GM10266 (cell line): ENCODE measurements at regions not wholly inside any gene's neighbourhood (a gene's known extent, or its start where the extent isn't known, plus 50 kb on each side); places are given as distances from the start of the nearest gene placed in this dataset.

Experiments
- DNase-seq: peaks from one replicate; pipeline ENCODE4 v3.0.0; 2012; ENCODE audit errors: extremely low spot score
- TF ChIP-seq, protein P1 (sequence below): IDR thresholded peaks from 2 replicates; pipeline ENCODE4 v1.5.1; 2012; ENCODE audit warnings: mild to moderate bottlenecking, low read depth; ENCODE audit not compliant: control insufficient read depth, insufficient read depth; ENCODE audit errors: missing control alignments

GRCh38 chr10:88131511-88132139 is 268.2 kb downstream of the PTEN start:
- no peak for DNase-seq
- TF ChIP-seq, protein P1, sequence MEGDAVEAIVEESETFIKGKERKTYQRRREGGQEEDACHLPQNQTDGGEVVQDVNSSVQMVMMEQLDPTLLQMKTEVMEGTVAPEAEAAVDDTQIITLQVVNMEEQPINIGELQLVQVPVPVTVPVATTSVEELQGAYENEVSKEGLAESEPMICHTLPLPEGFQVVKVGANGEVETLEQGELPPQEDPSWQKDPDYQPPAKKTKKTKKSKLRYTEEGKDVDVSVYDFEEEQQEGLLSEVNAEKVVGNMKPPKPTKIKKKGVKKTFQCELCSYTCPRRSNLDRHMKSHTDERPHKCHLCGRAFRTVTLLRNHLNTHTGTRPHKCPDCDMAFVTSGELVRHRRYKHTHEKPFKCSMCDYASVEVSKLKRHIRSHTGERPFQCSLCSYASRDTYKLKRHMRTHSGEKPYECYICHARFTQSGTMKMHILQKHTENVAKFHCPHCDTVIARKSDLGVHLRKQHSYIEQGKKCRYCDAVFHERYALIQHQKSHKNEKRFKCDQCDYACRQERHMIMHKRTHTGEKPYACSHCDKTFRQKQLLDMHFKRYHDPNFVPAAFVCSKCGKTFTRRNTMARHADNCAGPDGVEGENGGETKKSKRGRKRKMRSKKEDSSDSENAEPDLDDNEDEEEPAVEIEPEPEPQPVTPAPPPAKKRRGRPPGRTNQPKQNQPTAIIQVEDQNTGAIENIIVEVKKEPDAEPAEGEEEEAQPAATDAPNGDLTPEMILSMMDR, result no peak

- no peak for DNase-seq
- TF ChIP-seq, protein P1, result no peak
These were observed 273.3 kb downstream of the PTEN start for GRCh38 chr10:88136712-88137111.

GRCh38 chr10:88138319-88138848 is 275.0 kb downstream of the PTEN start:
- peak; percentile 68 for DNase-seq
- TF ChIP-seq, protein P1, result no peak

DNA sequence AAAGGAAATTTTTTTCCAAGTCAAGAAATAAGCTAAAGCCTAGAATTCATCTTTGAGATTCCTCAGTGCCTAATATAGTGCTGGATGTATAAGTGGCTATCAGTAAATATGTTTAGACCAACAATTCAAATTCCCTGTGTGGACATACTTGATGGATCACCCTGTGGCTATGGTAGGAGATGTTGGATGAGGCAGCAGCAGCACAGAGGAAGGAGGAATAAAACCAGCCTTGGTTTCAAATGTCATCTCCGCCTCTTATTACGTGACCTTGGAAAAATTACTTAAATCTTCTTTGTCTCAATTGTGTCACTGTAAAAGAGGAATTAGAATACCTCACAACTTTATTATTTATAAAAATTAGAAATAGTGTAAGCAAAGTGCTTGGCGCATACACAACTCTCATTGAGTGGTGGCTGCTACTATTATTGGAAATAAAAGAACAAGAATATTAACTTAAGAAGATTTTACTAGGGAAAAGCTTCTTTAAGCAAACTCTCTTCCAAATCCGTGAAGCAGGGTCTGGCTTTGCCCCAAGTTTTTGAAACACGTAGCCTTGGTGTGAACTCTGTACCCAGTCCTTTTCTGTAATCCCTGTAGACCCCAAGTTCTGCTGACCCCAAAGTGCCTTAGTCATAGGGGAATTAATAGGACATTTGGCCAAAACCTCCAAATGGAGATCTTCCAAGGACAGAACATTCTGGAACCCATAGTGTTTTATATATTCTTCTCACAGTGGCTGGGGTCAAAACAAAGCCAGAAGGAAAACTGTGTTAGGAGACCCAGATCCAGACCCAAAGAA is 283.8 kb downstream of the PTEN start:
- no peak for DNase-seq

DNA sequence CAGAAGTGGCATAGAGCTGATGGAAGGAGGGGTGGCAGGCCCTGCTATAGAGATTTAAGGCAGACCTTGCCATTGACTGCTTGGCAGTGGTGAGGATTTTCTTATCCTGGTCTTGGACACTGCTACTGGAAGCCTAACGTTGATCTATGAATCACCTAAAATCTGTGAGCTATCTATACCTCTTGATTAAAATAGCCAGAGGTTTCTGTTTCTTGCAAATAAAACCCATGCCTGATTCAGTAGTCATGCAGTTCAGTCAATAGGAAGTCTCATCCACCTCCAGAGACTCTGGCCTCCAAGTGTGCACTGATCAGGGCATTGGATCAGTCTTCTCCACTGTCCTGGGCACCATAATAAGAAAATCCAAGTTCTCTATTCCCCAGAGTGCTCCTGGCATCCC is 286.5 kb downstream of the PTEN start:
- TF ChIP-seq, protein P1, result no peak
- DNase-seq, result no peak

More for the DNA sequence above, 283.8 kb downstream of the PTEN start:
- TF ChIP-seq, protein P1, result no peak

DNA sequence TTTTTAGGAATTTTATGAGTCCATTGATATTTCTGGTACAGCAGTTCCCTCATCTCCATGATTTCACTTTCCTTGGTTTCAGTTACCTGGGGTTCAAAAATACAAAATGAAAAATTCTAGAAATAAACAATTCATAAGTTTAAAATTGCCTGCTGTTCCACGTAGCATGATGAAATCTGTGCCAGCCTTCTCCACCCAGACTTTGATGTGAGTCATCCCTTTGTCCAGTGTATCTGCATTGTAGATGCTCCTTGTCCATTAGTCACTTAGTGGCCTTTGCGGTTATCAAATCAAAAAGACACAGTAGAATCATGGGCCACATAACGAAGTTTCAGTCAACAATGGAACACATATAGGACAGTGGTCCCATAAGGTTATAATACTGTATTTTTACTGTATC is 286.9 kb downstream of the PTEN start:
- DNase-seq, result no peak
- TF ChIP-seq, protein P1, result no peak

- TF ChIP-seq, protein P1, result no peak
- peak; percentile 65 for DNase-seq
These were observed 289.3 kb downstream of the PTEN start for GRCh38 chr10:88152728-88153133.
